ENCODE measurements at regions not wholly inside any gene's neighbourhood (a gene's known extent, or its start where the extent isn't known, plus 50 kb on each side); places are given as distances from the start of the nearest gene placed in this dataset.
A peak's percentile ranks its signal among the peaks of the same experiment; 100 is the strongest.

GRCh38 chr12:90619943-90620342 is 335.0 kb downstream of the CCER1 start:
- DNase-seq (ENCODE audit: low read depth), result no peak
- TF ChIP-seq, protein P1, sequence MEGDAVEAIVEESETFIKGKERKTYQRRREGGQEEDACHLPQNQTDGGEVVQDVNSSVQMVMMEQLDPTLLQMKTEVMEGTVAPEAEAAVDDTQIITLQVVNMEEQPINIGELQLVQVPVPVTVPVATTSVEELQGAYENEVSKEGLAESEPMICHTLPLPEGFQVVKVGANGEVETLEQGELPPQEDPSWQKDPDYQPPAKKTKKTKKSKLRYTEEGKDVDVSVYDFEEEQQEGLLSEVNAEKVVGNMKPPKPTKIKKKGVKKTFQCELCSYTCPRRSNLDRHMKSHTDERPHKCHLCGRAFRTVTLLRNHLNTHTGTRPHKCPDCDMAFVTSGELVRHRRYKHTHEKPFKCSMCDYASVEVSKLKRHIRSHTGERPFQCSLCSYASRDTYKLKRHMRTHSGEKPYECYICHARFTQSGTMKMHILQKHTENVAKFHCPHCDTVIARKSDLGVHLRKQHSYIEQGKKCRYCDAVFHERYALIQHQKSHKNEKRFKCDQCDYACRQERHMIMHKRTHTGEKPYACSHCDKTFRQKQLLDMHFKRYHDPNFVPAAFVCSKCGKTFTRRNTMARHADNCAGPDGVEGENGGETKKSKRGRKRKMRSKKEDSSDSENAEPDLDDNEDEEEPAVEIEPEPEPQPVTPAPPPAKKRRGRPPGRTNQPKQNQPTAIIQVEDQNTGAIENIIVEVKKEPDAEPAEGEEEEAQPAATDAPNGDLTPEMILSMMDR (IDR thresholded peaks at IDR 0.05; ENCODE audit: insufficient read depth, low read depth, low read length), result no peak
- no peak overlapping the region for H3K4me3 ChIP-seq (ENCODE audit: low read depth, low read length)

- peak; percentile 48 for DNase-seq (ENCODE audit: low read depth)
- TF ChIP-seq, protein P1 (IDR thresholded peaks at IDR 0.05; ENCODE audit: insufficient read depth, low read depth, low read length), result no peak
- H3K4me3 ChIP-seq (ENCODE audit: low read depth, low read length), result no peak overlapping the region
Measured at GRCh38 chr12:90618586-90618985, 336.4 kb downstream of the CCER1 start.

- TF ChIP-seq, protein P1 (IDR thresholded peaks at IDR 0.05; ENCODE audit: insufficient read depth, low read depth, low read length), result no peak
- DNase-seq (ENCODE audit: low read depth), result no peak
- no peak overlapping the region for H3K4me3 ChIP-seq (ENCODE audit: low read depth, low read length)
Measured at GRCh38 chr12:90611891-90612290, 343.1 kb downstream of the CCER1 start.

GRCh38 chr12:90611048-90611447 is 343.9 kb downstream of the CCER1 start:
- TF ChIP-seq, protein P1 (IDR thresholded peaks at IDR 0.05; ENCODE audit: insufficient read depth, low read depth, low read length), result no peak
- no peak for DNase-seq (ENCODE audit: low read depth)
- H3K4me3 ChIP-seq (ENCODE audit: low read depth, low read length), result no peak overlapping the region

DNA sequence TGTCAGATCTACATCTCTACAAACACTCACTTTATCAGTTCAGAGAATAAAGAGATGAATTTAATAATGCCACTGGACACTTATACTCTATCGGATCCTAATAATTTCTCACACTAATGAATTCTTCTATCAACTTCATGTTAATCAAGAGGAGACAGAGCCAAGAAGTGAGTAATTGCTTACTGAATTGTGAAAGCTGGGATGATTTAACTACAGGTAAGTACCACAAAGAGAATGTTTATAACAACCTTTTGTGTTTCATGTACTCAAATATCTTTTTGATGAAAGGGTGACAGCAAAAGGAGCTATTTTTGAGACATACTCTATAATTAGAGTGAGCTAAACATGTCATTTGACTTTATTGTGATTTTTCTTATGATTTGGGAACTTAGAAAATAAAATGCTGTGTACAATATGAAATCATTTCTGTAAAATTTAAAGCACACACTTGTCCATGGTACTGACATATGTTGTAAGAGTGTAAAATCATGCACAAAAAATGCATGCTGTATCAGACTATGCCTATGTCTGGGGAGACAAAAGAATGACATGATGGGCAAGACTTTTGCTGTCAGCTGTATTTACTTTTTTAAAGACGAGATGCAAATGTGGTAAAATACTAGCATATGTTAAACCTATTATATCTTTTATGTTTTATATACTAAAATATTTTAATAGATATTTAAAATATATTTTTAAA is 361.2 kb downstream of the CCER1 start:
- TF ChIP-seq, protein P1 (IDR thresholded peaks at IDR 0.05; ENCODE audit: insufficient read depth, low read depth, low read length), result no peak
- no peak for DNase-seq (ENCODE audit: low read depth)
- no peak overlapping the region for H3K4me3 ChIP-seq (ENCODE audit: low read depth, low read length)

DNA sequence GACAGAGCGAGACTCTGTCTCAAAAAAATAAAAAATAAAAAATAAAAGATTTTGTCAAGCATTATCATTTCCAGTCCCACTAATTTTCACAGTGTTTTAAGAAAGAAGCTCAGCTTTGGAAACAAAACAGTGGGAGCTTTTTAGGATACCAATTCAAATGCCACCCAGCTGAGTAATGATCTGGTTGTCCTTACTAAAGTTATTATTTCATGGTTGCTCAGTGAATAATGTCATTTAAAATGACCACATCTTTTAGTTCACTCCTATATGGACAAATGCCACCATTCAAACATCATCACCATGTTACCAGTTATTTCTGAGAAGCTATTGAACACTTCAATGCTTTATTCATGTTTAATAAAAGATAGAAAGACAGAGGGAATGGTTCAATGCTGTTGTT is 365.0 kb downstream of the CCER1 start:
- no peak for DNase-seq (ENCODE audit: low read depth)
- no peak overlapping the region for H3K4me3 ChIP-seq (ENCODE audit: low read depth, low read length)
- TF ChIP-seq, protein P1 (IDR thresholded peaks at IDR 0.05; ENCODE audit: insufficient read depth, low read depth, low read length), result no peak
